22Rv1 (cell line): ENCODE measurements at regions not wholly inside any gene's neighbourhood (a gene's known extent, or its start where the extent isn't known, plus 50 kb on each side); places are given as distances from the start of the nearest gene placed in this dataset.

Experiments used
- ZFX ChIP-seq: fragments of 450-650 bp; IDR thresholded peaks from 2 replicates; pipeline ENCODE4 v1.6.1; 2017; ENCODE audit warnings: antibody characterized with exemption, borderline replicate concordance
- TF ChIP-seq, protein P1 (sequence below): fragments of 450-650 bp; IDR thresholded peaks from 2 replicates; pipeline ENCODE4 v1.5.1; 2017; ENCODE audit warnings: mild to moderate bottlenecking

DNA sequence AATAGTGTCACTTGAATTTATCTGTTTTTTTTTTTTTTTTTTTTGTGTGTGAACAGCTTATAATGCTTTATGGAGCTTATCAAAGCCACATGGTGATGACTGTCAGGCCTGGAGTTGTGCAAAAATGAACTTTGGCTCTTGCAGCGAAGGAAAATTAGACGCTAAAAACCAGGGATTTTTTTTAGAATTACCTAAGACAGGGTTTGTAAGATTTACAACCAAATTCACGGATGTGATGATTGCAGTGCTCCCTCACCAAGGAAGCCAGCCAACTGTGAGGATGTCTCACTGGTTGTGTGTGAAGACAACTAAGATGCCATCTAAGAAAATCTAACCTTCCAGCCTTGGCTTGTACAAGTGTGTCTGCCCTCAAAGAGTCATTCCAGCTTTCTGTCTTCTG lies 127.1 kb upstream of the SLC4A4 start:
- TF ChIP-seq, protein P1, sequence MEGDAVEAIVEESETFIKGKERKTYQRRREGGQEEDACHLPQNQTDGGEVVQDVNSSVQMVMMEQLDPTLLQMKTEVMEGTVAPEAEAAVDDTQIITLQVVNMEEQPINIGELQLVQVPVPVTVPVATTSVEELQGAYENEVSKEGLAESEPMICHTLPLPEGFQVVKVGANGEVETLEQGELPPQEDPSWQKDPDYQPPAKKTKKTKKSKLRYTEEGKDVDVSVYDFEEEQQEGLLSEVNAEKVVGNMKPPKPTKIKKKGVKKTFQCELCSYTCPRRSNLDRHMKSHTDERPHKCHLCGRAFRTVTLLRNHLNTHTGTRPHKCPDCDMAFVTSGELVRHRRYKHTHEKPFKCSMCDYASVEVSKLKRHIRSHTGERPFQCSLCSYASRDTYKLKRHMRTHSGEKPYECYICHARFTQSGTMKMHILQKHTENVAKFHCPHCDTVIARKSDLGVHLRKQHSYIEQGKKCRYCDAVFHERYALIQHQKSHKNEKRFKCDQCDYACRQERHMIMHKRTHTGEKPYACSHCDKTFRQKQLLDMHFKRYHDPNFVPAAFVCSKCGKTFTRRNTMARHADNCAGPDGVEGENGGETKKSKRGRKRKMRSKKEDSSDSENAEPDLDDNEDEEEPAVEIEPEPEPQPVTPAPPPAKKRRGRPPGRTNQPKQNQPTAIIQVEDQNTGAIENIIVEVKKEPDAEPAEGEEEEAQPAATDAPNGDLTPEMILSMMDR: no peak
- no peak for TF ChIP-seq ZFX
